HEK293T (cell line): ENCODE measurements at regions not wholly inside any gene's neighbourhood (a gene's known extent, or its start where the extent isn't known, plus 50 kb on each side); places are given as distances from the start of the nearest gene placed in this dataset.

Experiments
- BHLHE40 ChIP-seq: fragments of 450-650 bp; IDR thresholded peaks from 2 replicates; pipeline ENCODE4 v1.6.1; 2016; ENCODE audit warnings: mild to moderate bottlenecking, moderate library complexity, borderline replicate concordance
- ELF4 ChIP-seq: fragments of 450-650 bp; IDR thresholded peaks from 2 replicates; pipeline ENCODE4 v1.6.1; 2017; ENCODE audit warnings: antibody characterized with exemption
- FOXA1 ChIP-seq: fragments of 450-650 bp; IDR thresholded peaks from 2 replicates; pipeline ENCODE4 v1.6.1; 2016; ENCODE audit warnings: mild to moderate bottlenecking
- FOXM1 ChIP-seq: fragments of 450-650 bp; IDR thresholded peaks from 2 replicates; pipeline ENCODE4 v1.6.1; 2017; ENCODE audit warnings: mild to moderate bottlenecking, borderline replicate concordance
- SP1 ChIP-seq: fragments of 450-650 bp; IDR thresholded peaks from 2 replicates; pipeline ENCODE4 v1.6.1; 2017
- SUZ12 ChIP-seq: fragments of 450-650 bp; IDR thresholded peaks from 2 replicates; pipeline ENCODE4 v1.6.1; 2016; ENCODE audit warnings: mild to moderate bottlenecking
- TARDBP ChIP-seq: fragments of 450-650 bp; IDR thresholded peaks from 2 replicates; pipeline ENCODE4 v1.6.1; 2016
- TF ChIP-seq, protein P1 (sequence below): fragments of 450-650 bp; IDR thresholded peaks from 2 replicates; pipeline ENCODE4 v1.6.1; 2016

DNA sequence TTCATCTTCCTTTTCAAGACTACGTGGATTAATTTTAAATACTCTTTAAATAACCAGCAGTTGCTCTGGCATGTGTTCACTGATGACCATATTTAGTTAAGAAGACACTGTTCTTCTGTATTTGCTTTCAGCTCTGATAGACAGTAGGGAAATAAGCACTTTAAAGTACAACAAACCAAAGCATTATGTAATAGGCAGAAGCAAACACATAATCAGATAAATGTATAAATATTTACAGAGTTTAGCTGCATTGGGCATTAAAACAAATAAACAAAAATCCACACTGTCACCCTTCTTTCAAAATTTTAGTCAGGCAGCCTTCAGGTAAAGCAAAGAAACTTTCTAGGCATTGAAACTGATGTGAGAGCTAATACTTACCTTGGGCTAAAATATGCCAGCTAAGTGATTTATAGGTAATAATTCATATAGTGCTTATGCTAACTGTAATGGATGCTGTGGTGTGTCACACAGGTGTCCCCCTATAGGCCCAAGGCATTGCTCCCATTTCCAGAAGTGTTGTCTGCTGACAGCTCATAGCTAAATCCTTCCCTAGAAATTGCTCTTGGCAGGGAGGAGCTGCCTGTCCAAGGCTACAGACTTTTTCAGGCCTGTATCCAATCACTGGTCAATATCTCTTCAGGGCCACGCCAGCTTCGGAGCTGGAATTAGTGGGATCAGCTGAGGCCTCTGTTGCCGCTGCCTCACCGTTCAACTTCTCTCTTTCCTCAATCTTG, 111.5 kb upstream of the CITED2 start:
- TF ChIP-seq ELF4 (no peak), TARDBP (no peak), FOXM1 (no peak), FOXA1 (no peak), SP1 (no peak), BHLHE40 (no peak), SUZ12 (no peak)
- TF ChIP-seq, protein P1, sequence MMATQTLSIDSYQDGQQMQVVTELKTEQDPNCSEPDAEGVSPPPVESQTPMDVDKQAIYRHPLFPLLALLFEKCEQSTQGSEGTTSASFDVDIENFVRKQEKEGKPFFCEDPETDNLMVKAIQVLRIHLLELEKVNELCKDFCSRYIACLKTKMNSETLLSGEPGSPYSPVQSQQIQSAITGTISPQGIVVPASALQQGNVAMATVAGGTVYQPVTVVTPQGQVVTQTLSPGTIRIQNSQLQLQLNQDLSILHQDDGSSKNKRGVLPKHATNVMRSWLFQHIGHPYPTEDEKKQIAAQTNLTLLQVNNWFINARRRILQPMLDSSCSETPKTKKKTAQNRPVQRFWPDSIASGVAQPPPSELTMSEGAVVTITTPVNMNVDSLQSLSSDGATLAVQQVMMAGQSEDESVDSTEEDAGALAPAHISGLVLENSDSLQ: no peak
